ENCODE measurements at regions not wholly inside any gene's neighbourhood (a gene's known extent, or its start where the extent isn't known, plus 50 kb on each side); places are given as distances from the start of the nearest gene placed in this dataset.
"Not testable (repeated sequence)": the region's sequence is repeated elsewhere in the genome, so short reads cannot be mapped to it uniquely, and the experiment has no call there.

GRCh38 chr2:107107351-107107750, 221.4 kb upstream of the ST6GAL2 start:
- DNase-seq (ENCODE audit: low read depth, low spot score), result no peak

DNA sequence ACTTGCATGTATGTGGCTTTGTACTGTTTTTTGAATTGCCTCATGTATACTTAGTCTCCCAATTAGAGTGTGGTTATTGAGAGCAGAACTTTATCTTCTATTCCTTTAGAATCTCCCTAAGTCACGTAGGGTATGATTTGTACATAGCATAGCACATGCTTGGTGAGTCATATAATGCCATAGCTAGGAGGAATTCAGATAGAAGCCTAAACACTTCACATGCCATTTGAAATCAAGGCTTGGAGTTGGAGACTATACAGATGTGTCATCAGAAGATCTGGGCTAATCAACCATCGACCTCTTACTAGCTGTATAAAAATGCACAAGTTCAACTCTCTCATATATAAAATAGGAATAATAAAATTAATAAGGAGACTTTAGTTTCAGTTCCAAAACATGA, 222.6 kb upstream of the ST6GAL2 start:
- no peak for DNase-seq (ENCODE audit: low read depth, low spot score)

DNA sequence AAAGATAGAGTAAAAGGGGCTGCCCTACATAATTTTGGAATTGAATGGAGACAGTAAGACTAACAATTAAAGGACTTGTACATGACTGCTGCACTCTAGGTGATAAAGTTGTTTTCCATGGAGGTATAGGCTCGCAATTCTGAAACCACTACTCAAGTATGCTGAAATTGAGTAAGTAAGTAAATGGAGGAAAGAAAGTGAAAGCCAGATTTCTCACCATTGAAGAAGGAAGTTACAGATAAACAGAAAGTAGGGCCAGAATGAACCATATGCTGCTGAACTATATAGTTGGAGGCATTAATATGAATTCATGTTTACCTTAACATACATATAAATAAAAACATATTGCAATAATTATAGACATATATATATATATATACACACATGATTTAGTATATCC, 225.7 kb upstream of the ST6GAL2 start:
- DNase-seq (ENCODE audit: low read depth, low spot score), result no peak

DNA sequence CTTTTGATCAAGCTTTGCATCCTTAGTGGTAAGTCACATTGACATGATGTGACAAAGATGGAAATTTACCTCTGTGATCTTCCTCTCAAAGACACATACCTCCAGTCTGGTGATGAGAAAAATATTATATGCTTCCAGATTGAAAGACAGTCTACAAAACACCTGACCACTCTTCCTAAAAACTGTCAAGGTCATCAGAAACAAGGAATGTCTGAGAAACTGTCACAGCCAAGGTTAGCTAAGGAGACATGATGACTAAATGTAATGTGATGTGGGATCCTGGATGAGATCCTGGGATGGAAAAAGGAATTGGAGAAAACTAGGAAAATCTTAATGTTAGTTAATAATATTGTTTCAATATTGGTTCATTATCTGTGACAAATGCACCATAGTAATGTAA, 226.6 kb upstream of the ST6GAL2 start:
- DNase-seq (ENCODE audit: low read depth, low spot score), result no peak

DNA sequence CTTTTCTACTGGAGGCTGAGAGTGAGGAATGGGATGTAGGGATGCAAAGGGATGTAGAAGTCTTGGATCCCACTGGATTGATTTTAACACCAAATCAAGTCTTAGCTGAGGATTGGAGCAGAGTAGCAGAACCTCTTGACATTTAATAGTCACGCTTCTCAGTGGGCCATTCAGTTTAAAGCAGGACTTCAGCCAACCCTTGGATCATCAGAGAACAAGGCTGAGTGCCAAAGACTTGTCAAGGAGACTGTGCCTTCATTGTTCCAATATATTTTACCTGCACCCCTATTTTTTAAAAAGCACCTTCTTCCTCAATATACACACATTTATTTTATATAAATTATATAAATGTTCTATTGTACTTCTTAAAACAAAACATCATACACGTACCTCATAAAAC, 242.4 kb upstream of the ST6GAL2 start:
- no peak for DNase-seq (ENCODE audit: low read depth, low spot score)

DNA sequence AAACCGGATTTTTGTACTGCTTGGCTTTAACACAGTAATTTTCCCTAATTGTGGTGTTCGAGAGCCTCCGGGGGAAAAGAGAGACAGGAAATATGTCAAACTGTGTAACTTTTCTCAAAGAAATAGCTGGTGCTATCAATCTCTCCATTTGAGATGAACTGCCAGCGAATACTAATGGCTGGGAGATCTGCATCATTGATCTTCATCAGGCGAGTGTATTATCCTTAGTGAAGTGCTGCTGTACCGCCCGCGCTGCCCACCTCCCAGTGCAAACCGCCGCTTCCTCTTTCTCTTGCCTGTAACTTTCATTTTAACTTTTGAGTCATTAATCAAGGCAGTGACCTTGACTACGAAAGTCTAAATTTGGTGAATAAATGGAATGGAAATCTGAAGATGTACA, 246.1 kb upstream of the ST6GAL2 start:
- DNase-seq (ENCODE audit: low read depth, low spot score), result no peak

DNA sequence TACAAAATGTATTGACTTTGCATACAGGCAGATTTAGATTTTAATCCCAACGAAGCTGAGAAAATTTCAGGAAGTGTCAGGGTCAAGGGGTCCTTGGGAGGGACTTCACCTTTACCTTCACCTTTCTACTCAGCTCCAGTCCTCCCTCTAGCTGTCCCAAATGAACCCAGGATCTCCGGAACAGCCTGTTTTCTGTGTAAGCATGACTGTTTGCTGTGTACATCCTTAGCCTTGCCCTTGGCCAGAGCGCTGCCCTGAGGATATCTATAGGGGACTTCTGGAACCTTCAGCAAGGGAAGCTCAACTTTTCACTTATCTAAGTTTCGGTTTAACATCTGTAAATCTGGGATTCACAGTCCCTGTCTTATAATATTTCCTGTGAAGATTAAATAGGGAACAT, 246.8 kb upstream of the ST6GAL2 start:
- DNase-seq (ENCODE audit: low read depth, low spot score), result no peak

DNA sequence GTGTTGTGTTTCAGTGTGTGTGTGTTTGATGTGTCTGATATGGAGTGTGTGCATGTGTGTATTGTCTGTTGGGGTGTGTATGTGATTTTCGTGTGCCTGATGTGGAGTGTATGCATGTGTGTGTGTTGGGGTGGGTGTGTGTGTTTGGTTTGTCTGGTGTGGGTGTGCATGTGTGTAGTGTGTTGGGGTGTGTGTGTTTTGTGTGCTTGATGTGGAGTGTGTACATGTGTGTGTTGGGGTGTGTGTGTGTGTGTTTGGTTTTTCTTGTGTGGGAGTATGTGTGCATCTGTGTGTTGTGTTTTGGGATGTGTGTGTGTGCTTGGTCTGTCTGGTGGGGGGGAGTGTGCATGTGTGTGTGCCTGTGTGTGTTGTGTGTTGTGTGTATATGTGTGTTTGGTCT, 247.4 kb upstream of the ST6GAL2 start:
- no peak for DNase-seq (ENCODE audit: low read depth, low spot score)

- no peak for DNase-seq (ENCODE audit: low read depth, low spot score)
These were observed 250.8 kb upstream of the ST6GAL2 start for GRCh38 chr2:107136733-107137132.

- no peak for DNase-seq (ENCODE audit: low read depth, low spot score)
These were observed 251.7 kb upstream of the ST6GAL2 start for GRCh38 chr2:107137706-107138105.

DNA sequence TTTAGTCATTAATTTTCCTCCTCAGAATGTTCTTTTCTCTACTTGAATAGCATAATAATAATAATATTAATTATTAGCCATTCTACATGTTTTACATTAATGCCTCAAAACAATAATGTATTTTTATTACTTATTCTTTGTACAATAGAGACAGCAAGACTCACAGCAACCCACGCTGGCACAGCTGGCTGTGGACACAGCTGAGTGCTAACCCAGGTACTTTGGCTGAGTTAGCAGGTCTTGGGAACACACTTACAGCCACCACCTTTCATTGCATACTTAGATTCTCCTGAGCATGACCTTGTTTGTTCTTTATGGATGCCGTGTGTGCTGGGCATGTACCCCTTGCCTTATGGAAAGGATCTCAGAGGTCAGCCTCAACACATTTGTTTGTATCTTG, 260.2 kb upstream of the ST6GAL2 start:
- DNase-seq (ENCODE audit: low read depth, low spot score), result no peak

GRCh38 chr2:107146645-107147044, 260.7 kb upstream of the ST6GAL2 start:
- DNase-seq (ENCODE audit: low read depth, low spot score), result not testable (repeated sequence)

- no peak for DNase-seq (ENCODE audit: low read depth, low spot score)
These were observed 262.1 kb upstream of the ST6GAL2 start for GRCh38 chr2:107148055-107148454.

GRCh38 chr2:107148496-107148895, 262.5 kb upstream of the ST6GAL2 start:
- no peak for DNase-seq (ENCODE audit: low read depth, low spot score)

DNA sequence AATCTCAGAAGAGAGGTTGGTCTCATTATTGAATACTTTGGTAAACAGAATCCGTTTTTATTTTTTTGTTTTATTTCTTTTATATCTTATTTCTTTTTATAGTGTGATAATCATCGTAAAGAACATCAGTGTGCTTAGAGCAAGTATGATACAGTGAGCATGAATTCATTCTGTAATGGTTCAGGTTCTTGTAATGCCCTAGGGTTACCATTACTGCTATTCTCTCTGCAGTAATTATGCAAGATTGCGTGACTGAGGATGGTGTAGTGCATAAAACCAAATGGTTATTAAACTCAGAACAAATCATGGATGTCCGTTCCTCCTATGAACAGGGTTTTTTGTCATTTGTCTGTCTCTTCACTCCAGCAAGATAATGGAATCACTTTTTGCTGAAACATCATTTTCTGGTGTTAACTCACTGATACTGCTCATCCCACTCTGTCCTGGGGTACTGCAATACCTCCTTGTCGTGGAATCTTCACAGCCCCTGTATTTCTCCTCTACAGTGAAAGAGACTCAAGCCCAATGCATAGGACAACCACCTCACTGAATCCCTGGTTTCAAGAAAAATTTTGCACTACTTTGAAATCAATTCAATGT, 274.8 kb upstream of the ST6GAL2 start:
- no peak for DNase-seq (ENCODE audit: low read depth, low spot score)

DNA sequence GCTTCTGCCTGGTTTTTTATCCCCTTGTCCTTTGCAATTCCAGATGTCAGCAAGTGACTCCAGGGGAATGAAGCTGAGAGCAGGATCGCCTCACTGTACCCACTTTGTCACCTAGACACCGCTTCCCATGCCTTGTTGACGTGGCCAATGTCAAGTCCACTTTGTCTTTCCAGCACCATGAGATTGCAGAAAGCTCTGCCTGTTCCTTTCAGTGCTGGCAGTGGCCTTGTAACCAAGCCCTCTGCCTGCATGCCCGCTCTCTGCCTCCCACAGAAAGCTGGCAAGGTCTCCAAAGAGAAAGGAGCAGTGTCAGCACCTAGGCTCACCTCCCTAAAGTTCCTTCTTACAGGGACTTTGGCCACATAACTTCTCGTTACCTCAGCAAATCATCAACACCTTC, 282.2 kb upstream of the ST6GAL2 start:
- no peak for DNase-seq (ENCODE audit: low read depth, low spot score)

- DNase-seq (ENCODE audit: low read depth, low spot score), result no peak
These were observed 288.2 kb upstream of the ST6GAL2 start for GRCh38 chr2:107174171-107174570.

GRCh38 chr2:107182981-107183380, 297.0 kb upstream of the ST6GAL2 start:
- no peak for DNase-seq (ENCODE audit: low read depth, low spot score)

GRCh38 chr2:107187870-107188269, 301.9 kb upstream of the ST6GAL2 start:
- no peak for DNase-seq (ENCODE audit: low read depth, low spot score)

GRCh38 chr2:107195631-107196030, 309.7 kb upstream of the ST6GAL2 start:
- no peak for DNase-seq (ENCODE audit: low read depth, low spot score)

GRCh38 chr2:107197594-107198294, 311.8 kb upstream of the ST6GAL2 start:
- no peak for DNase-seq (ENCODE audit: low read depth, low spot score)

DNA sequence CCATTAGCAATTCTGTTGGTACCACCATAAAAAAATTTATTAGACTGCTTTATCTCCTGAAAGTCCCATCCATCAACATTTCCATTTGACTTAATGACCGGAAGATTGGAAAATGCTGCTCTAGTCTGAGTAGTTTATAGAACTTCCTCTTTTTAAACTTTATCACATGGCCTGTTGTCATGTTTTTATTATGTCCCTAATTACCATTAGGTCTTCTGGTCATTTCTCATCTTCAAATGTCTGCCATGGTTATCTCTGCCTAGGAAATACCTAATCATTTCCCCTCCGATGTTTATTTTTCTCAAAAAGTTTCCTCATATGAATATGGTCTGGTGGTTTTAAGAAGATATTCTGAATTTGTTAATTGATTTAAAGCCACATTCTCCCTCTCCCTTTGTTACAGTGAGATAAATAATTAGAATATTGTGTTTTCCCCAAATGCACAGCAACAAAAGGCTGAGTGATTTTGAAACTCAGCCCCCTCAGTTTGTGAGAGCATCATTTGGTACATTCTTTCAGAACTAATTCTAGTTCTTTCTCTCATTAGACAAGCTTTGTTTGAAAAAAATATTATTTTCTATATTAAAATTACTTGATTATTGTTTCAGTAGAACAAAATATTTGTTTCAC, 317.1 kb upstream of the ST6GAL2 start:
- DNase-seq (ENCODE audit: low read depth, low spot score), result no peak
